SHP77 (cell line): ENCODE measurements at regions not wholly inside any gene's neighbourhood (a gene's known extent, or its start where the extent isn't known, plus 50 kb on each side); places are given as distances from the start of the nearest gene placed in this dataset.

Experiments
- DNase-seq, 2 experiments: peaks; one replicate each; lab custom pipeline; 2025; lab: John Stamatoyannopoulos, UW

GRCh38 chr11:28677721-28678120 is 569.5 kb downstream of the METTL15 start:
- no peak for DNase-seq

GRCh38 chr11:28675183-28675582 is 567.0 kb downstream of the METTL15 start:
- DNase-seq: no peak

- DNase-seq: no peak
These were observed 566.4 kb downstream of the METTL15 start for GRCh38 chr11:28674433-28675103.

- no peak for DNase-seq
These were observed 565.7 kb downstream of the METTL15 start for GRCh38 chr11:28673691-28674432.

GRCh38 chr11:28671274-28671673 is 563.1 kb downstream of the METTL15 start:
- DNase-seq: no peak

GRCh38 chr11:28666632-28667031 is 558.4 kb downstream of the METTL15 start:
- DNase-seq: no peak

GRCh38 chr11:28659716-28660348 is 551.6 kb downstream of the METTL15 start:
- DNase-seq: no peak

- DNase-seq: no peak
These were observed 549.3 kb downstream of the METTL15 start for GRCh38 chr11:28657378-28658030.

GRCh38 chr11:28654191-28654590 is 546.0 kb downstream of the METTL15 start:
- no peak for DNase-seq

- DNase-seq: no peak
These were observed 541.7 kb downstream of the METTL15 start for GRCh38 chr11:28649922-28650321.

- no peak for DNase-seq
These were observed 528.4 kb downstream of the METTL15 start for GRCh38 chr11:28636566-28636965.

GRCh38 chr11:28636033-28636432 is 527.8 kb downstream of the METTL15 start:
- DNase-seq: no peak

- DNase-seq: no peak
These were observed 524.1 kb downstream of the METTL15 start for GRCh38 chr11:28632338-28632737.

- DNase-seq: no peak
These were observed 523.0 kb downstream of the METTL15 start for GRCh38 chr11:28631148-28631547.

- no peak for DNase-seq
These were observed 521.0 kb downstream of the METTL15 start for GRCh38 chr11:28629235-28629634.

GRCh38 chr11:28628412-28628811 is 520.2 kb downstream of the METTL15 start:
- no peak for DNase-seq

- no peak for DNase-seq
These were observed 519.6 kb downstream of the METTL15 start for GRCh38 chr11:28627690-28628255.

- DNase-seq: no peak
These were observed 517.3 kb downstream of the METTL15 start for GRCh38 chr11:28625532-28625931.

GRCh38 chr11:28621753-28622152 is 513.6 kb downstream of the METTL15 start:
- DNase-seq: peak in 1 of 2 experiments; percentile 2

GRCh38 chr11:28619846-28620540 is 511.8 kb downstream of the METTL15 start:
- no peak for DNase-seq

- no peak for DNase-seq
These were observed 510.2 kb downstream of the METTL15 start for GRCh38 chr11:28618416-28618815.
